Loucy (cell line): ENCODE measurements at regions not wholly inside any gene's neighbourhood (a gene's known extent, or its start where the extent isn't known, plus 50 kb on each side); places are given as distances from the start of the nearest gene placed in this dataset.
"Not testable (repeated sequence)": the region's sequence is repeated elsewhere in the genome, so short reads cannot be mapped to it uniquely, and the experiment has no call there.

Source experiments
- H2AFZ ChIP-seq: fragments of 200-600 bp; sonication (generic); 2 replicates; pipeline ENCODE4 v1.6.0; 2016; ENCODE audit warnings: antibody characterized with exemption, mild to moderate bottlenecking, low read length, moderate library complexity
- H3F3A ChIP-seq: fragments of 200-600 bp; 2 replicates; pipeline ENCODE4 v1.6.0; 2016; ENCODE audit warnings: antibody characterized with exemption, low read depth, mild to moderate bottlenecking
- H3K27me3 ChIP-seq: fragments of 200-600 bp; sonication (generic); 2 replicates; pipeline ENCODE4 v1.6.1; 2014; ENCODE audit warnings: low read length, mild to moderate bottlenecking; ENCODE audit not compliant: insufficient read depth, poor library complexity, severe bottlenecking
- H3K36me3 ChIP-seq: fragments of 200-600 bp; sonication (generic); 2 replicates; pipeline ENCODE4 v1.6.1; 2016; ENCODE audit warnings: low read length; ENCODE audit not compliant: insufficient read depth
- H3K4me1 ChIP-seq: fragments of 200-600 bp; sonication (generic); 2 replicates; pipeline ENCODE4 v1.5.1; 2014; ENCODE audit warnings: low read length, mild to moderate bottlenecking; ENCODE audit not compliant: insufficient read depth, poor library complexity, severe bottlenecking
- H3K4me2 ChIP-seq: fragments of 200-600 bp; sonication (generic); 2 replicates; pipeline ENCODE4 v1.6.0; 2014; ENCODE audit warnings: antibody characterized with exemption, low read length, low read depth, mild to moderate bottlenecking; ENCODE audit not compliant: poor library complexity, severe bottlenecking
- H3K4me3 ChIP-seq: fragments of 200-600 bp; sonication (generic); 2 replicates; pipeline ENCODE4 v1.5.1; 2014; ENCODE audit warnings: low read length, mild to moderate bottlenecking, mixed read lengths; ENCODE audit not compliant: poor library complexity, severe bottlenecking
- H3K79me2 ChIP-seq: fragments of 200-600 bp; sonication (generic); 2 replicates; pipeline ENCODE4 v1.6.1; 2014; ENCODE audit warnings: low read length; ENCODE audit not compliant: insufficient read depth
- H3K9ac ChIP-seq: fragments of 200-600 bp; sonication (generic); 2 replicates; pipeline ENCODE4 v1.6.0; 2014; ENCODE audit warnings: mild to moderate bottlenecking, low read depth, low read length, moderate library complexity; ENCODE audit not compliant: poor library complexity, severe bottlenecking
- H3K9me2 ChIP-seq: fragments of 200-600 bp; sonication (generic); replicated peaks from 2 replicates; pipeline ENCODE4 v1.6.1; 2016; ENCODE audit warnings: low read depth, low read length, mixed read lengths
- H3K9me3 ChIP-seq: fragments of 200-600 bp; sonication (generic); 2 replicates; pipeline ENCODE4 v1.6.1; 2014; ENCODE audit warnings: mild to moderate bottlenecking, antibody characterized with exemption, low read length, low read depth; ENCODE audit not compliant: insufficient read depth
- H4K20me1 ChIP-seq: fragments of 200-600 bp; sonication (generic); 2 replicates; pipeline ENCODE4 v1.6.0; 2014; ENCODE audit warnings: antibody characterized with exemption, low read length, mild to moderate bottlenecking; ENCODE audit not compliant: insufficient read depth, poor library complexity, severe bottlenecking
- CTCF ChIP-seq: fragments of 200-600 bp; sonication (generic); conservative IDR thresholded peaks from 2 replicates; pipeline ENCODE4 v1.5.1; 2014; ENCODE audit warnings: mild to moderate bottlenecking, antibody characterized with exemption, low read length
- EZH2phosphoT487 ChIP-seq: fragments of 200-600 bp; IDR thresholded peaks from 2 replicates; pipeline ENCODE4 v1.6.1; 2018; ENCODE audit warnings: antibody characterized with exemption, mild to moderate bottlenecking, moderate library complexity, borderline replicate concordance

GRCh38 chr12:124675881-124676713 is 108.7 kb upstream of the NCOR2 start:
- no peak overlapping the region for H3K9ac ChIP-seq
- TF ChIP-seq EZH2phosphoT487 (no peak), CTCF (no peak)
- no peaks in the 10 kb centered on the region for H3K9me3 ChIP-seq
- no peaks in the 10 kb centered on the region for H3K27me3 ChIP-seq
- H3K36me3 ChIP-seq = no peaks in the 10 kb centered on the region
- H3K4me3 ChIP-seq = no peak overlapping the region
- H3K4me1 ChIP-seq = no peaks in the 10 kb centered on the region
- no peak overlapping the region for H2AFZ ChIP-seq
- no peaks in the 10 kb centered on the region for H3K9me2 ChIP-seq
- H3K79me2 ChIP-seq = no peaks in the 10 kb centered on the region
- H3K4me2 ChIP-seq = no peak overlapping the region
- no peaks in the 10 kb centered on the region for H4K20me1 ChIP-seq
- H3F3A ChIP-seq = no peaks in the 10 kb centered on the region

- Histone ChIP-seq H3K9ac (no peak overlapping the region), H3K4me1 (no peaks in the 10 kb centered on the region), H3F3A (no peaks in the 10 kb centered on the region), H3K4me3 (no peak overlapping the region), H3K4me2 (no peak overlapping the region), H3K27me3 (no peaks in the 10 kb centered on the region), H4K20me1 (no peaks in the 10 kb centered on the region), H3K9me3 (no peaks in the 10 kb centered on the region), H3K79me2 (no peaks in the 10 kb centered on the region), H3K36me3 (no peaks in the 10 kb centered on the region), H3K9me2 (no peaks in the 10 kb centered on the region), H2AFZ (no peak overlapping the region)
- TF ChIP-seq EZH2phosphoT487 (no peak), CTCF (no peak)
Measured at GRCh38 chr12:124674937-124675336, 107.5 kb upstream of the NCOR2 start.

- Histone ChIP-seq H3K9ac (no peak overlapping the region), H3K4me2 (no peak overlapping the region), H2AFZ (no peak overlapping the region), H3K4me3 (no peak overlapping the region), H3K9me3 (no peaks in the 10 kb centered on the region), H3K36me3 (no peaks in the 10 kb centered on the region), H3K9me2 (no peaks in the 10 kb centered on the region), H3K79me2 (no peaks in the 10 kb centered on the region), H3F3A (no peaks in the 10 kb centered on the region), H3K4me1 (no peaks in the 10 kb centered on the region), H4K20me1 (no peaks in the 10 kb centered on the region), H3K27me3 (no peaks in the 10 kb centered on the region)
- no peak for TF ChIP-seq EZH2phosphoT487
- no peak for TF ChIP-seq CTCF
Measured at GRCh38 chr12:124673801-124674617, 106.6 kb upstream of the NCOR2 start.

- not testable (repeated sequence) for H3K79me2 ChIP-seq, H3K36me3 ChIP-seq, H2AFZ ChIP-seq, H4K20me1 ChIP-seq, H3F3A ChIP-seq, H3K9me3 ChIP-seq, H3K4me3 ChIP-seq, H3K27me3 ChIP-seq, H3K9me2 ChIP-seq, H3K4me1 ChIP-seq, H3K4me2 ChIP-seq, H3K9ac ChIP-seq
Measured at GRCh38 chr12:124669271-124669721, 101.9 kb upstream of the NCOR2 start.
